ENCODE measurements at regions not wholly inside any gene's neighbourhood (a gene's known extent, or its start where the extent isn't known, plus 50 kb on each side); places are given as distances from the start of the nearest gene placed in this dataset.
"Not testable (repeated sequence)": the region's sequence is repeated elsewhere in the genome, so short reads cannot be mapped to it uniquely, and the experiment has no call there.

DNA sequence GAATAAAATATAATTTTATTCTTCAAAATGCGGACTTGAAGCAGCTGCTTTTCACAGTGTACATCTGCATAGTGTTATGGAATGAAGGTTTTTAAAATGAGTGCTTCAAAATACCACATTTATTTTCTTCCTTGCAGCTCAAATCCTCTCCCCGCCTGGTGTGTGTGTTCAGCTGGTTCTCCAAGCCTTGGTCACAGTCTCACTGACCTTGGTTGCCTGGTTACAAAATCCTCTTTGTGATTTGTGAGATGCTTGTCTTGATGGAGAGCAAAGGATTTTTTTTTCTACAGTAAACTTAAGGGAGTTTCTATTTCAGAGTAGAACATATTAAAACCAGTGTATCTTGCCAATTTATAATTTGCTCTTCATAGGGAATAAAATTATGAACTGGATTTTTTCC lies 139.2 kb downstream of the PCDH18 start:
- DNase-seq: no peak

DNA sequence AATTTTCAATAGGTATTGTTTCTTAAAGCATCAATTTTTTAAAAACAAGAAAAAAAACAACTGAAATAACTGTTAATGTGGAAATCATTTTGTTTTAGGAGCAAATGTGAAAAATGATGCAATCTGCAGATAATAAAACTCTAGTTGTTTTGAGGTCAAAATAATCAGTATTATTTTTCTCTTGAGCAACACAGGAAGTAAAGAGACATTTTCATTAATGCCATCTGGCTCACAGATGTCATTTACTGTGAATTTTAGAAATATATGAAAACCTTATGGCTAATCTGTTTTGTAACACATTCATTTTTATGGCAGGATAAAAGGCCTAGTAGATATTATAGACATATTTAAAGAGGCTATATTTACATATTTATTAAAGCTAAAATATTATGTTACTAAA lies 141.6 kb downstream of the PCDH18 start:
- DNase-seq: no peak

DNA sequence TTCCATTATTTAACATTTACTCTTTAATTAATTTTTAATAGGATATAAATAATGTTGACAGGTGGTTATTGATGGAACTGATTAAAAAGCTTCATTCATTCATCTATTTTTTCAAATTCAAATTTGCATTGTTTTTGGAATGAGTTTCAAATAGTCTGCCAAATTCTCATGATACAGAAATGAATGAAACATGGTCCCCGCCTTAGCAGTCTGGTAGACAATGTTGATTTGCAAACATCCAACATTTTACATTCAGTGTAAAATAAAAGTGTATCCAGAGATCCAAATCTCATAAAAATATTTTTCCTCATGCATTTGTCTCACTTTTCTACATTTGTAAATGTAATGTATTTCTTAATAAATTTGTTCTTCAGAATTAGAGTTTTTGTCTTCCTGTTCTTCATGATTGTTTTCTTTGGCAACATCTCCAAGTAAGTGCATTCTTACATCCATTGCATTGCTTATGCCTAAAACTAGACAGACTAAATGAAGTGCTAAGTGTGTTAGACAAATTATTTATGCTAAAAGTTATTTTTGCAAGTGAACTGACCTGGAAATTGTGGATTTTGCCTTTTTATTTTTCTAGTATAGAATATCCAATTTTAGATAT lies 142.3 kb downstream of the PCDH18 start:
- no peak for DNase-seq

DNA sequence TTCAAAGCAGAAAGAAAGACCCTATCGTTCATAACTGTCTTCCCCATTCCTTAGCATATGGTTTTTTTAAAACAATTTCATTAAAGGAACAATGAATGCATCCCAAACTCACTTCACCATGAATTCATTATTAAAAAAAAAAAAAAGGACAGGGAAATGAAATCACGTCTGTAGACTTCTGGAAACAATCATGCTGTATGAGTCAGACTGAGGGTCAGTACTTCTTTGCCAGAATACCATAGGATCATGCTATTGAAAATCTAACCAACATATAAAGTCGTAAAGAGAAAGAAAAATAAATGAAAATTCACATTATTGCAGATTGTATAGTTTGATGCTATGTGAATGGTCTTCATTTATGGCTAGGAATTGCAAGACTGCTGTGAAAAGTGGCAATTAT lies 144.4 kb downstream of the PCDH18 start:
- no peak for DNase-seq

DNA sequence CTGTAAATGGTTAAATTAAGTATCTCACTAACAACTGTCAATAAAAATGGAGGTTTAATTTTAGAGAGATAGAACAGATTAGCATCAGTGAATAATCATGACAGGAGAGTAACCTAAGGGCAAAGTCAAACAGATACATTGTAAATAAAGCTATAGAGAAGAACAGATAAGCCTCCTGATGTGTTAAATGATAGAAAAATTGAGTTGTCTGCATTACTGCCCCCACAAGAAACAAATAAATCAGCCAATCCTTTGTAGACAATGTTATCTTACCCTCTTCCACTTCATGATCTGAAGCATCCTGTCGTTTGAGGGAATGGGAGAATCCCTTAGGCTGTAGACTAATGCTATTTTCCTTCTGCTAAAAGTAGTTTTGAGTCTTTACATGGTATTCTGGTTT lies 147.8 kb downstream of the PCDH18 start:
- DNase-seq: no peak

DNA sequence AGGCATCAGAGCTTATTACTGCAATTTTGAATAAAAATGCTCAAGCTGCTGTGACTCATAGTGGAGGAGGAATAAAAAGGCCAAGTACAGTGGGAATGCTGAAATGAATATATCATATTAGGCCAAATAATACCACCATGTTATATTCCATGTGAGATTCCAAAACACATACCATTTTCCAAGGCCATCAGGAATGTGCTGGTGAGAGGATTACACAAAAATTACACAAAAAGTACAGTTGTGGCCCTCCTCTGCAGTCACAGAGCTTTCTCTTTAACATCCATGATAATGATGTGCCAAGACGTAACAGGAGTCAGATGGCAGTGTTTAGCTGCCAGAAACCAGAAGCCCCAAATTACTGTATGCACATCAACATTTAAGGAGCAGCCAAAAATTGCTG lies 153.5 kb downstream of the PCDH18 start:
- no peak for DNase-seq

DNA sequence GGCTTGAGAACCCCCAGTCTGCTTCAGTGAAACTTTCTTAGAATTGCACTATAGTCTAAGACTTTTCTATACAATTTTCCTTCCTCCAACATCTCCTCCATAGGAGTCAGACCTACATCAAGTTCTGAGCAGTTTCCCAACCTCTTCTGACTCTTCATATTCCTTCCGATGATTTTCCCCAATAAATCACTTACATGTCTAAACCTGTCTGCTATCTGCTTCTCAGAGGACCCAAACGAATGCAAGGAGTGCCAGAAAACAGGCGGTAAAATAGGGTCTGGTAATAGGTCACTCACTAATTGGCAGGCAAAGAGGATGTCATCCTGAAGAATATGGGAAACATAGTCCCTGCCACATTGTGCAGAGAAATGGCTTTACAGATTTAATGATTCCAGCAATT lies 153.9 kb downstream of the PCDH18 start:
- no peak for DNase-seq

DNA sequence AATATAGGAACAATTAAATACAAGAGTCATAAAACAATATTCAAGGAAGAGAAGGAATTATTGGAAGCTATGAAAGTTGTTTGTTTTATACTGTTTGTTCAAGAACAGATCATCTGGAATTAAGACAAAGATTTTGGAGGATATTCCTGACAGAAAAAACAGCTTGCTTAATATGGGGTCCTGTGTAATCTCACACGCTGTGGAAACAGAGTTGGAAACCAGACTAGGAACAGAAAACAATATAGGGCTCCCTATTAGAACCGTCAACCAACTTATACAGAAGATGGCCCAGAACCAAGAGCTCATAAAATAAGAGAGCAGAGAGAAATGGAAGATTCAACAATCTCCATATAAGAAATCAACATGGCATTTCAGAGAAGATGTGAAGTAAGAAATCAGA lies 156.0 kb downstream of the PCDH18 start:
- DNase-seq: no peak

DNA sequence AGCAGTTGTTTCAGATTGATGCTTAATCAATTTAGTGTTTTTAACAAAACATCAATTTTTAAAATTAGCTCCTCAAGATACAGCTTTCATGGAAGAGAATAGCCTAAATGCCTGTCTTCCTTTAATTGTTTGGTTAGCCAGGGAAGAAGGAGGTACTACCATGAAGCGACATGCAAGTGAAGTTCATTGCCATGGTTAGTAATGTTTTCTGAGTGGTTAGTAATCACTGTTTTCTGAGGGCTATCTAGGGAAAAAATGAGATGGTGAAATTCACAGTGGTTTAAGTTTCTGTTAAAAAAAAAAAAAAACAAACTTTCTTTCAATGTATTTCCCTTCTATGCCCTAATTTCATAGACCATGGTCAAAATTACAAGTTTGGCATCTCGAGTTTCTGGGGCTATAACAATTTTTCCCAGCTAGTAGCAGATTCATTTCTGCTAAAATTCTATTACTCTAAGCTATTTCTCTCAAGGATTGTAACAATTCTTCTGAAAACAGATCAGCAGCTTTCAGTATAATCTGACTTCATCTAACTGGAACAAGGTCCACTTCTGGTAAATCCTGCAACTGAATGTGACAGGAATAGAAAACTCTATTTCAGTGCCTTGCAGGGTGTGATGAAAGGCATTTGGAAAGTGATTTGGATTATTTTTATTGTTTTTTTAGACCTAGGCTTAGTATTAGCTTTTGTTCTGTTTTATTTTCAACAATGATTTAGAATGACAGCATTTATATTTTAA lies 157.0 kb downstream of the PCDH18 start:
- no peak for DNase-seq

DNA sequence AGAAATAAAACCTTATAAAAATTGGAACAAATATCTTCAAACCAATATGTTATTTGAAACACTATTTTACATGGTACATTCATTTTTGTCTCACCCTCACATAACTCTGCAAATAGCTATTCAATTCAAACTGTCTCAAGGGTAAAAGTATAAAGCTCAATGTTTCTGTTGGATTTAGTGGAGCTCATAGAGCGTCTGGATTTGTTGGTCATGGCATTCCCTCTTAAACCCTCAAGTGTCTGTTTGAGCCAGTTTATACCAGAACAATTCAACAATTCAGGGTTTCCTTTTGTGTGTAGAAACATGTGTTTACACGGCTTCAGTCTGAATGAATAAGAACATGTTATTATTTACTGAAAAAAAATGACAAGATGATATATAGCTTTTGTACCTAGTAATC lies 161.6 kb downstream of the PCDH18 start:
- DNase-seq: no peak

DNA sequence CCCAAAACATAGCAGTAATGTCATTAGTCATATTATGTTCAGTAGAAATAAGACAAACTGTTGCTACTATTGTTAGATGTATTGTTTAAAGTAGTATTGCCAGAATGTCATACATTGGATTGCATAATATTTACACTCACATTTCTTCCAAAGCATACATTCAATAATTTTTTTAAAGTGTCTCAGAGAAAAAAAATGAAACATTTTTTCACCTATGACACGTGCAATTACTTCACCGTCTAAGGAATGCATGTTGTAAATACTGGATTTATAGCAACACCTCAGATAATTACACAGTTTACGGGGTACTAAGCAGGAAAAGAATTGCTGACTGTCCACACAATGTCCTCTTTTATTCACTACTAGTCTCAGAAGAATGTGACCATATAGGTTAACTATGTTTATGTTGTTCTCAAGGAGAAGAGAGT lies 162.1 kb downstream of the PCDH18 start:
- DNase-seq: no peak

DNA sequence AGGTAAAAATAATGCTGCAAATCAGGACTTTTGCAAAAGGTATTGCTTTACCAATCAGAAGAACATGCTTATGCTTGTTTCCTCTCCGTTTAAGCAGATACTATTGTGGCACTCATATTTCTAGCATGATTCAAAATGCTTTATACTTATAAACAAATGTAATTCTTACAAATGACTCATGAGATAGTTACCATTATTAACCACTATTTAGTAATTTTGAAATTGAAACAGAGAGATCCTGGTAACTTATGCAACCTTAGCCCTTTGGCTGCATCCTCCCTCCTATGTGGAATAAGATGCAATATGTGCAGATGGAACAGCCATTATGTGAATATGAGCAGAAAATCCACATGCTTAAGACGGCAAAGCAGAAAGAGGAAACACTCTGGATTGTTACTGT lies 164.7 kb downstream of the PCDH18 start:
- DNase-seq: no peak

DNA sequence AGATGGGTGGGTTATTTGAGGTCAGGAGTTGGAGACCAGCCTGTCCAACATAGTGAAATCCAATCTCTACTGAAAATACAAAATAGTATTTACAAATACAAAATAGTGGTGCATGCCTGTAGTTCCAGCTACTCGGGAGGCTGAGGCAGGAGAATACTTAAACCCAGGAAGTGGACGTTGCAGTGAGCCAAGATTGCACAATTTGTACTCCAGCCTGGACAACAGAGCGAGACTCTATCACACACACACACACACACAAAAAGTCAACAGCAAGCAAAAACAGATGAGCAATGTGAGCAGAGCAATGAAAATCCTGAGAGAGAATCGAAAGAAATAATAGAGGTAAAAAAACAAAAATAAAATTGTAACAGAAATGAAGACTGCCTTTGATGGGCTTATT lies 168.8 kb downstream of the PCDH18 start:
- no peak for DNase-seq

DNA sequence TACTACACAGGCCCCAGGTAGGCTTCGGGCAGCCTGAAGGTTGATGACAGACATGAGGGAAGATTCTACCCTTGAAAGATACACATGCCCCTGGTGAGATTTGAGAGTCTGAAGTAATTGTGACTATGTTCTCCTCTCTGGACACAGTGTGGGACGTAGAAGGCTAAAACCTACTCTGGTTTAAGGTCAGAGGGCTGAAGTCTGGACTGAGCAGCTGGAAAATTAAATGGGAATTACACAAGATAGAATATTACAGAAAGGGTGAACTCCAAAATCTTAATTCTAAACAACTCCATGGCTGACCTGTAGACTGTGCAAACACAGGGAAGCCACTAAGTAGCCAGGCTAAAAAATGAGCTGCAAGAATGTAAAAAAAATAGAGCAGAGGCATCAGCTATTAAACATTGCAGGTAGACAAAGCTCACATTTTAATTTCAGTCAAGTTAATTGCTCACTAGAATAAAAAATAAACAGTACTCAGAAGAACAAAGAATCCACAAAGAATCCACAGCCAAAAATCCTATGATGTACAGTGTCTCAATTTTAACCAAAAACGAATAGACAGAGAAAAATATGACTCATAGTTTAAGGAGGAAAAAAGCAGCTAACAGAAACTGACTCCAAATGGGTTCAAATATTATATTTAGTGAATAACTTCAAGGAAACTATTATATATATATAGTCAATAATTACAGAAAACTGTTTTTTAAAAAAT lies 170.4 kb downstream of the PCDH18 start:
- DNase-seq: no peak

DNA sequence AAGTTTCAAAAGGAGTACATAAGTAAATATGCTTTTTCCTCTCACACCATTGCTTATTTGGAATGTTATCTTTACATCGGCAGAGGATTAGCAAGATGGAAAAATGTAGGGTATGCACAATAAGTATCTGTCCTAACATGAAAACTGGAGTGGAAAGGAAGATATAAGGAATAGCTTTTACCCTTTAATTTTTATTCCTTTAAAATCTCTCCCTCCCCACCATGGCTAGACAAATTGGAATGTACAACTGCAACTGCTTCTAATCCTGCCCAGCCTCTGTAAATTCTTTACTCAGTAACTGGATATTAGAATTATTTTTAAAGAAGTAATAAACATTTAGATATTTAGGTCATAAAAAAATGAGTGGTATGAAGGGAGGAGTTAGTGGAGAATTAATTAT lies 171.5 kb downstream of the PCDH18 start:
- no peak for DNase-seq

DNA sequence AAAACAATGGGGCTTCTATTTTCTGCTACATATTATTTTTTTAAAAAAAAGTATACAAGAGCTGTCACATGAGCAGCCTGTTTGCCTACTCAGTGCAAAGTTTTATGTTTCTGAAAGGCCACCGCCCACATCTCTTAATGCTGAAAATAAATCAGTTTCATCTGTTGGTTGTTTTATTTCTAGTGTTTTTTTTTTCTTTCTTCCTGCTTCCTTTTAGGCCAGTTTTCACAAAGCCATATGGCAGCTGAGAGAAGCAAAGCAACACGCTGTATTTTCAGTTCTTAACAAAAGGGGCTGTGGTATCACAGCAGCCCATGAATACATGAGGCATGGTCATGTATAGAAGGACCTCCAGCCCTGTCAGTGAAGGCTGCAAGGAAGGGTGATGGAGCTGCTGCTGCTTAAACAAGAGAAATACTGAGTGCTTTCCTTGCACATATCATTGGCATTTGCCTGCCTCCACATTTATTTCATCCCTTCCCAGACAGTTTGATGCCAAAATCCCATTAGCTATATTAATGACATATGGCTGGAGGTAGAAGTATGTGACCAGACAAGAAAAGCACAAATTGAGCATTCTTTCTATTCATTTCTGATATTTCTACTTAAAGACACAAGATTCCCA lies 172.5 kb downstream of the PCDH18 start:
- no peak for DNase-seq

DNA sequence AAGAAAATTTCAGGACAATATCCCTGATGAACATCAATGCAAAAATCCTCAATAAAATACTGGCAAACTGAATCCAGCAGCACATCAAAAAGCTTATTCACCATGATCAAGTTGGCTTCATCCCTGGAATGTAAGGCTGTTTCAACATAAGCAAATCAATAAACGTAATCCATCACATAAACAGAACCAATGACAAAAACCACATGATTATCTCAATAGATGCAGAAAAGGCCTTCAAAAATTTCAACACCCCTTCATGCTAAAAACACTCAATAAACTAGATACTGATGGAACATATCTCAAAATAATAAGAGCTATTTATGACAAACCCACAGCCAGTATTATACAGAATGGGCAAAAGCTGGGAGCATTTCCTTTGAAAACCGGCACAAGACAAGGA lies 177.7 kb downstream of the PCDH18 start:
- not testable (repeated sequence) for DNase-seq

DNA sequence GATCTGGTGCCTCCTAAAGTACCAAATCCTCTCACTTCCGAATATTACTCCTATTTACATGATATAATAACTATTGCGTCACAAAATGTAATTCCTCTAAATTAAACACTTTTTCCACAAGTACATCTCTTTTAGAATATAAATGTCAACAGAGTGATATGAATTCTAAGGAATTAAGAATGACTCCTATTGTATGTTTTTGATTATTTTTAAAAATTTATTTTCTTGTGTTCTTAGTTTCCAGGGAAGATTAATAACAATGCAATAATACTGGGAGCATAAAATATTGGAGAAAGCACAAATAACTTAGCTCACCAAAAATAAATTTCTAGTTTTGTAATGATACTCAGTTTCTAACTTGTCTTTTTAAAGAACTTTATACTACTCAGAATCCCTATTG lies 184.9 kb downstream of the PCDH18 start:
- DNase-seq: no peak

DNA sequence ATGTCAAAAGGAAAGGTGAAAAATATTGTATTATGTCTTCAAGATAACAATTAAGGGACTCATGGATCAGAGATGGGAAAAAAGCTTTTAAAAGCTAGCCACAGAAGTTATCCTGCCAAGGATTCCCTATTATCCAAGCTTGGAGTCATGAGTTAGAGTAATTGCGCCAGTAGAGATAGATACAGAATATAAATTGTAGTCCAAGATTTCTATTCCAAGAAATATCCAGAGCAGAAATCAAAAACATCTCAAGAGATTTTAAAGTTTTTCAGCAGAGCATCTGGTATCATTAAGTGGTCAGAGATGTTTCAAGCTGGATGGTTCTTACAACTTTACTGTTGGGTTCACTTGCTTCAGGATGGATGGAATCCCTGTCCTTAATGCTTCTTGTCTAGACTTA lies 186.7 kb downstream of the PCDH18 start:
- DNase-seq: no peak

DNA sequence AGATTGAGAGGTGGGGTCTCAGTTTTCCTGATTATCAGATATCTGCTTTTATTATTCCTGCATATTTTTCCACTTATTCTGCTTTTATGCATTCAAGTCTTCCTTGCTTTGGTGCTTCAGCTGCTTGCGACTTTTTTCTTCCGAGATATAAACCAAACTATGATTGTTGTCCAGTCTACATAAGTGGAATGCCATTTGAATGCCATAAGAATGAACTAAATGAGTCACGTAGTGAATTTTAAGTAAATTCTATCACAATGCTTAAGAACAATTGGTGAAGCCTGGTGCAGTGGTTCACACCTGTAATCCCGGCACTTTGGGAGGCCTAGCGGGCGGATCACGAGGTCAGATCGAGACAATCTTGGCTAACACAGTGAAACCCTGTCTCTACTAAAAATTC lies 189.1 kb downstream of the PCDH18 start:
- no peak for DNase-seq

DNA sequence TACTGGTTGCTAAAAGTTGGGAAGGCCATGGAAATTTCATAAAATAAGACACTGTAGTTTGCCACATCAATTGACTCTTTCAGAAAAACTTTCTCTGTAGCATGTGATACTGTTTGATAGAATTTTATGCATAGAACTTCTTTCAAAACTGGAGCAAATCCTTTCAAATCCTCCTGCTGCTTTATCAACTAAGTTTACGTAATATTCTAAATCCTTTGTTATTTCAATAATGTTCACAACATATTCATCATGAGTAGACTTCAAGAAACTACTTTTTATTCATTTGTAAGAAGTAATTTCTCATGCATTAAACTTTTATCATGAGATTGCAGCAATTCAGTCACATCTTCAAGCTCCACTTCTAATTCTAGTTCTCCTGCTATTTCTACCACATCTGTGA lies 199.3 kb downstream of the PCDH18 start:
- DNase-seq: no peak

DNA sequence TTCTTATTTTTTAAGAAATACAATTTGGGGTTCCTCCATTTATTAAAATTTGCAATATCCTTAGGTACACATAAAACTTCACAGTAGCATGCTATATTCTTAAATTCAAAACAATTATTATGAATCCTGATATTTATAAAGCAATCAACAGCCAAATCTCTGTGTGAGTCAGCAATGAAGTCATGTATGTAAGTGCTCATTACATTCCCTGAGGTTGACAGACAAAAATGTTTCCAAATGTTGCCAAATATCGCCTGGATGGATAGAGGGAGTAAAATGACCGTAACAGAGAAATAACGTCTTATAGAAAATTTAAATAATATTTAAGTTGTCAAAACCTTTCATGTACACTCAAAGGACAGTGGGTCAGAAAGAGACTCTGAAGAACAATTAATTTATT lies 220.0 kb downstream of the PCDH18 start:
- DNase-seq: no peak

DNA sequence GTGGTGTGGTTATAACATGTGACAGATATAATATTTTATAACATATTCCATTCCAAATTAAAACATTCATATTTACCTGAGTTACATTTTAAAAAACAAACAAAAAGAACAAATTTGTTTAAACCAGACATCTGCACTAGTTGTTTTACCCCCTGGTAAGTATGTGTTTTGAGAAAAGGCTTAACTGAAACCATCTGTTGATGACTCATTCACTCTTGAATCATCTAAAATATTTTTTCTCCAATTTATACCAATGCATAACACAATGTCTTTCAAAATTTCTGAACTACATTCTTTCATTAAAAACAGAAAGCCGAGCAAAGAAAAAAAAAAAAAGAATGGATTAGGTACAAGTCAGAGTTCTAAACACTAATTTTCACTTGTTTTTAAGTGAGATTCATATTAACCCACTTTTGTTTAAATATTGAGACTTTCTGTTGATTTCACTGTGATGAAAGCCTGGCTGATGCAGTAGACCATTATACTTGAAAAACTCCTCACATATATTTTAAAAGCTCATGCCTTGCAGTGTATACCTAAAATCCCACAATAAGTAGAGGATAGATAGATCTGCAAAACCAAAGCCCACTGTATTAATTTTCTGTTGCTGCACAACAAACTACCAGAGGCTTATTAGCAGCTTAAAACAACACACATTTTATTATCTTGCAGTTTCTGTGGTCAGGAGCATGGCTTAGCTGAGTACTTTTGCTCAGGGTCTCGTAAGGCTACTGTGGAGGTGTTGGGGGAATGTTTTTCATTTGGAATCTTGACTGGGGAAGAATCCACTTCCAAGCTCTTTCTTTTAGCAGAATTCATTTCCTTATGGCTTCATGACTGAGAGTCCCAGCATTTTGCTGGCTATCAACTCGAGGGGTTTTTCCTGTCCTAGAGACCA lies 221.5 kb downstream of the PCDH18 start:
- no peak for DNase-seq
